MM.1S (cell line): ENCODE measurements at regions not wholly inside any gene's neighbourhood (a gene's known extent, or its start where the extent isn't known, plus 50 kb on each side); places are given as distances from the start of the nearest gene placed in this dataset.

ENCODE experiments used
- DNase-seq: peaks from one replicate; pipeline ENCODE4 v3.0.0-alpha.2; 2015
- H2AFZ ChIP-seq: fragments of 300-600 bp; sonication (generic); 2 replicates; pipeline ENCODE4 v1.6.0; 2016; ENCODE audit warnings: antibody characterized with exemption, low read length
- H3F3A ChIP-seq: fragments of 300-600 bp; sonication (generic); 2 replicates; pipeline ENCODE4 v1.6.1; 2016; ENCODE audit warnings: mild to moderate bottlenecking, antibody characterized with exemption, low read length, moderate library complexity, mixed read lengths; ENCODE audit not compliant: insufficient read depth
- H3K27ac ChIP-seq: fragments of 300-600 bp; sonication (generic); 2 replicates; pipeline ENCODE4 v1.5.1; 2016; ENCODE audit warnings: mild to moderate bottlenecking, low read length
- H3K27me3 ChIP-seq: fragments of 300-600 bp; sonication (generic); replicated peaks from 2 replicates; pipeline ENCODE4 v1.6.0; 2016; ENCODE audit warnings: low read length; ENCODE audit not compliant: insufficient read depth
- H3K36me3 ChIP-seq: fragments of 300-600 bp; sonication (generic); replicated peaks from 2 replicates; pipeline ENCODE4 v1.6.1; 2016; ENCODE audit warnings: mild to moderate bottlenecking, low read length, mixed read lengths; ENCODE audit not compliant: insufficient read depth
- H3K4me1 ChIP-seq: fragments of 300-600 bp; sonication (generic); 2 replicates; pipeline ENCODE4 v1.6.1; 2016; ENCODE audit warnings: low read length, mixed read lengths
- H3K4me2 ChIP-seq: fragments of 300-600 bp; sonication (generic); 2 replicates; pipeline ENCODE4 v1.6.0; 2016; ENCODE audit warnings: low read depth, low read length
- H3K4me3 ChIP-seq: fragments of 300-600 bp; sonication (generic); 2 replicates; pipeline ENCODE4 v1.5.1; 2016; ENCODE audit warnings: low read length, mixed read lengths
- H3K79me2 ChIP-seq: fragments of 300-600 bp; sonication (generic); 2 replicates; pipeline ENCODE4 v1.6.1; 2016; ENCODE audit warnings: mixed run types, low read length, mixed read lengths
- H3K9ac ChIP-seq: fragments of 300-600 bp; sonication (generic); 2 replicates; pipeline ENCODE4 v1.6.1; 2016; ENCODE audit warnings: low read length, mixed read lengths
- H3K9me2 ChIP-seq: fragments of 300-600 bp; sonication (generic); replicated peaks from 2 replicates; pipeline ENCODE4 v1.6.1; 2016; ENCODE audit warnings: mild to moderate bottlenecking, low read length, mixed read lengths; ENCODE audit not compliant: insufficient read depth
- H3K9me3 ChIP-seq: fragments of 300-600 bp; sonication (generic); replicated peaks from 2 replicates; pipeline ENCODE4 v1.6.1; 2016; ENCODE audit warnings: mild to moderate bottlenecking, low read length, mixed read lengths; ENCODE audit not compliant: insufficient read depth
- H4K20me1 ChIP-seq: fragments of 300-600 bp; sonication (generic); 2 replicates; pipeline ENCODE4 v1.6.1; 2016; ENCODE audit warnings: mild to moderate bottlenecking, low read length, moderate library complexity, mixed read lengths; ENCODE audit not compliant: insufficient read depth
- CTCF ChIP-seq: fragments of 300-600 bp; sonication (generic); IDR thresholded peaks from 2 replicates; pipeline ENCODE4 v1.5.1; 2016; ENCODE audit warnings: antibody characterized with exemption, low read length, mixed read lengths
- EZH2 ChIP-seq: fragments of 300-600 bp; sonication (generic); optimal IDR thresholded peaks from 2 replicates; pipeline ENCODE3; 2017; ENCODE audit warnings: low read depth, mild to moderate bottlenecking, antibody characterized with exemption, low read length, mixed read lengths
- EZH2phosphoT487 ChIP-seq: fragments of 300-600 bp; sonication (generic); IDR thresholded peaks from 2 replicates; pipeline ENCODE4 v1.6.1; 2018; ENCODE audit warnings: antibody characterized with exemption, low read length

GRCh38 chr2:6206882-6207281 lies 514.7 kb downstream of the SOX11 start:
- no peak overlapping the region for H3K4me2 ChIP-seq
- H3K79me2 ChIP-seq = no peaks in the 10 kb centered on the region
- no peaks in the 10 kb centered on the region for H3K4me1 ChIP-seq
- no peak overlapping the region for H2AFZ ChIP-seq
- no peaks in the 10 kb centered on the region for H4K20me1 ChIP-seq
- no peak overlapping the region for H3K4me3 ChIP-seq
- H3K9ac ChIP-seq = no peak overlapping the region
- no peaks in the 10 kb centered on the region for H3K36me3 ChIP-seq
- H3K9me3 ChIP-seq = no peaks in the 10 kb centered on the region
- H3K9me2 ChIP-seq = no peaks in the 10 kb centered on the region
- H3K27me3 ChIP-seq = no peaks in the 10 kb centered on the region
- no peak overlapping the region for H3K27ac ChIP-seq
- H3F3A ChIP-seq = no peaks in the 10 kb centered on the region
- TF ChIP-seq CTCF (no peak), EZH2phosphoT487 (no peak), EZH2 (no peak)
- DNase-seq = no peak

GRCh38 chr2:6211236-6211635 lies 519.1 kb downstream of the SOX11 start:
- Histone ChIP-seq H3F3A (no peaks in the 10 kb centered on the region), H3K9me2 (no peaks in the 10 kb centered on the region), H3K4me3 (no peak overlapping the region), H3K27ac (no peak overlapping the region), H3K9me3 (no peaks in the 10 kb centered on the region), H3K4me2 (no peak overlapping the region), H3K4me1 (no peaks in the 10 kb centered on the region), H2AFZ (no peak overlapping the region), H3K27me3 (no peaks in the 10 kb centered on the region), H4K20me1 (no peaks in the 10 kb centered on the region), H3K36me3 (no peaks in the 10 kb centered on the region), H3K79me2 (no peaks in the 10 kb centered on the region), H3K9ac (no peak overlapping the region)
- DNase-seq = no peak
- TF ChIP-seq CTCF = no peak
- no peak for TF ChIP-seq EZH2phosphoT487
- TF ChIP-seq EZH2 = no peak

- Histone ChIP-seq H3K4me3 (no peak overlapping the region), H3K27ac (no peak overlapping the region), H3K27me3 (no peaks in the 10 kb centered on the region), H3K4me1 (no peaks in the 10 kb centered on the region), H3K79me2 (no peaks in the 10 kb centered on the region), H3K9me2 (no peaks in the 10 kb centered on the region), H4K20me1 (no peaks in the 10 kb centered on the region), H3K9ac (no peak overlapping the region), H3K4me2 (no peak overlapping the region), H2AFZ (no peak overlapping the region), H3K9me3 (no peaks in the 10 kb centered on the region), H3K36me3 (no peaks in the 10 kb centered on the region), H3F3A (no peaks in the 10 kb centered on the region)
- TF ChIP-seq EZH2 (no peak), CTCF (no peak), EZH2phosphoT487 (no peak)
- no peak for DNase-seq
Measured at GRCh38 chr2:6212491-6212890, 520.3 kb downstream of the SOX11 start.
